CD4-positive, alpha-beta T cell treated with Interleukin-12 subunit alpha and Interleukin-12 subunit beta, for 1 hour (primary cell): ENCODE measurements at regions not wholly inside any gene's neighbourhood (a gene's known extent, or its start where the extent isn't known, plus 50 kb on each side); places are given as distances from the start of the nearest gene placed in this dataset.
A peak's percentile ranks its signal among the peaks of the same experiment; 100 is the strongest.
"Not testable (repeated sequence)": the region's sequence is repeated elsewhere in the genome, so short reads cannot be mapped to it uniquely, and the experiment has no call there.

Experiments
- DNase-seq: peaks from one replicate; pipeline ENCODE4 v3.0.0-alpha.2; 2020

GRCh38 chr15:32536507-32537172 lies 56.6 kb upstream of the GOLGA8N start:
- DNase-seq, result peak; percentile 49

DNA sequence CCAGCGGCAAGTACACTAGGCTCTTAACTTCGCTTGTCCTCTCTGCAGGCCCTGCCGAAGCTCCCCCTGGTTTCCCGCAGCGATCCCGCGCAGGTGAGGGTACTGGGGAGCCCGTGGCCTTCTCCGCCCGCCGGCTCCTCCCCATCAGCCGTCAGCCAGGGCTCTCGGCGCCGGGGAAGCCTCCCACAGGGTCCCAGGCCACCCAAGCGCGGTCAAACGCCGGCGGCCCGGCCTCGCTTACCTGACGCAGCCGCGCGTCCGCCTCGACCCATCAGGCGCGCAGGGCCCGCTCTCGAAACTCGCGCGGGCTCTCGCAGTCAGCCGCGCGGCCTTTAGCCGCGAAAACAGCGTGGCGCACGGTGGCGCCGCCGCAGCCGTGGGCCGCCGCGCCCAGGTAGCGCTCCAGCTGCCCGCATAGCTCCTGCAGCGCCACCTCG lies 57.2 kb upstream of the GOLGA8N start:
- DNase-seq, result not testable (repeated sequence)

- DNase-seq, result not testable (repeated sequence)
These were observed 57.9 kb upstream of the GOLGA8N start for GRCh38 chr15:32535150-32535898.

GRCh38 chr15:32522900-32523299 lies 67.5 kb upstream of the GOLGA8O start:
- DNase-seq, result not testable (repeated sequence)

DNA sequence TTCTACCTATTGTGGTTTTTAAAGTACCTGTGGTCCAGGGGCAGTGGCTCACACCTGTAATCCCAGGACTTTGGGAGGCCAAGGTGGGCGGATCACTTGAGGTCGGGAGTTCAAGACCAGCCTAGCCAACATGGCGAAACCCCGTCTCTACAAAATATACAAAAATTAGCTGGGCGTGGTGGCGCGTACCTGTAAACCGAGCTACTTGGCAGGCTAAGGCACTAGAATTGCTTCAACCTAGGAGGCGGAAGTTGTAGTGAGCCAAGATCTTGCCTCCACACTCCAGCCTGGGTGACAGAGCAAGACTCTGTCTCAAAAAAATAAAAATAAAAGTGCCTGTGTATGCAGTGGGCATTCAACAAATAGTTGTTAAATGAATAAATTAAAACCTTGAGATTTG lies 67.0 kb upstream of the GOLGA8O start:
- DNase-seq, result not testable (repeated sequence)

GRCh38 chr15:32518976-32519375 lies 63.5 kb upstream of the GOLGA8O start:
- not testable (repeated sequence) for DNase-seq

- DNase-seq, result not testable (repeated sequence)
These were observed 62.6 kb upstream of the GOLGA8O start for GRCh38 chr15:32518013-32518412.

DNA sequence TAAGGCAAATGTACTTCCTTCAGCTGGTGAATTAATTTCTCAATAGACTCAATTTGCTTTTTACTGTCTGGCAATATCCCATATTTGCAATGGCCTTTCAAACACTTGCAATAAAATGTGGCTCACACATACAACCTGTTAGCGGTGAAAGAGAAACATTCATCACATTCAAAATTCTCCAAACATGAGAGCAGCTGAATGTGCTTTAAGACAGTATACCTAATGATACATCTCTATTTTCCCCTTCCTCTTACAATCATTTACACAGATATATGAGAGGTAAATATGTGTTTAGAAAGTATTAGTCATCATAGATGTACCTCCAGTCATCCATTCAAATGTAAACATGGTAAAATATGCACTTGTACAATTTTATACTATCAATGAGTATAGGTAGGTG lies 61.5 kb upstream of the GOLGA8O start:
- DNase-seq, result not testable (repeated sequence)

DNA sequence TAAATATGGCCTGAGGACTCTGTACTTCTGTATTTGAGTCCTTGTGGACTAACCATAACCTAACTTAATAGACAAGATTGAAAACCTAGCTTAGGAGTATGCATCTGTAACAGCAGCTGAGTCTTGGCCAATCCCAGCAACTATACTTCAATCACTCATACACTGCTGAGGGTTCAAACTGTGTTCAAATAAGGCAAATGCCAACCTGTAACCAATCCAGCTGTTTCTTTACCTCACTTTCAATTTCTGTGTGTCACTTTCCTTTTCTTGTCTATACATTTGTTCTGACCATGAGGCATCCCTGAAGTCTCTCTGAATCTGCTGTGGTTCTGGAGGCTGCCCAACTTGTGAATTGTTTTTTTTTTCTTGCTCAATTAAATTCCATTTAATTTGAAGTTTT lies 57.9 kb upstream of the GOLGA8O start:
- not testable (repeated sequence) for DNase-seq

DNA sequence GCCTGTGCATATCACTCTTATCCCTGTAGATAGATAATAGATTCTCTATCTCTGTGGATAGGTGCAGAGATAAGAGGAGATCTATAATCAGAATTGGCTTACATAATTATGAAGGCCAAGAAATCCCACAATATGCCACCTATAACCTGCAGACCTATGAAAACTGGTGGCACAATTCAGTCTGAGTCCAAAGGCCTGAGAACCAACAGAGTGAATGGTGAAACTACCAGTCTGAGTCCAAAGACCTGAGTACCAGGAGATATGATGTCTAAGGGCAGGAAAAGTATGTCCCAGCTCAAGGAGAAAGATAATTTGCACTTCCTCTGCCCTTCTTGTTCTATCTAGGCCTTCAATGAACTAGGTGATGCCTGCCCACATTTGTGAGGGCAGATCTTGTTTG lies 54.6 kb upstream of the GOLGA8O start:
- not testable (repeated sequence) for DNase-seq

- not testable (repeated sequence) for DNase-seq
These were observed 52.6 kb upstream of the GOLGA8O start for GRCh38 chr15:32508081-32508480.

- not testable (repeated sequence) for DNase-seq
These were observed 51.4 kb upstream of the GOLGA8O start for GRCh38 chr15:32506787-32507186.

- DNase-seq, result not testable (repeated sequence)
These were observed 50.2 kb upstream of the GOLGA8O start for GRCh38 chr15:32505633-32506032.
